Thoracic aorta (tissue), 2 donors: ENCODE measurements at regions not wholly inside any gene's neighbourhood (a gene's known extent, or its start where the extent isn't known, plus 50 kb on each side); places are given as distances from the start of the nearest gene placed in this dataset.

Experiments
- ATAC-seq: fragments of 150-250 bp; one replicate; pipeline ENCODE4 v1.8.0; 2017; ENCODE audit warnings: low read depth; ENCODE audit not compliant: insufficient number of reproducible peaks, low FRiP score
- DNase-seq: peaks from one replicate; pipeline ENCODE4 v3.0.0-alpha.2; 2020; ENCODE audit warnings: low spot score
- H3K27ac ChIP-seq, 2 donors: fragments of 200-600 bp; sonication (generic); 1 replicate in 1 of 2; 2 replicates in 1 of 2; pipeline ENCODE4 v1.5.1; 2016; ENCODE audit warnings: mild to moderate bottlenecking in 2 of 2, moderate library complexity in 2 of 2
- H3K27me3 ChIP-seq: fragments of 200-600 bp; sonication (generic); replicated peaks from 2 replicates; pipeline ENCODE4 v1.6.0; 2016; ENCODE audit warnings: mild to moderate bottlenecking; ENCODE audit not compliant: insufficient read depth
- H3K36me3 ChIP-seq: fragments of 200-600 bp; sonication (generic); one replicate; pipeline ENCODE4 v1.5.1; 2016
- H3K4me1 ChIP-seq, 2 donors: fragments of 200-600 bp; sonication (generic); 1 replicate in 1 of 2; 2 replicates in 1 of 2; pipeline versions ENCODE4 v1.5.1 to v1.6.0; 2016; ENCODE audit warnings: low read depth in 2 of 2, mild to moderate bottlenecking in 1 of 2; ENCODE audit not compliant: control insufficient read depth in 1 of 2
- H3K4me3 ChIP-seq: fragments of 200-600 bp; sonication (generic); 2 replicates; pipeline ENCODE4 v1.5.1; 2016; ENCODE audit warnings: mild to moderate bottlenecking
- H3K9me3 ChIP-seq: fragments of 200-600 bp; sonication (generic); 2 replicates; pipeline ENCODE4 v1.5.1; 2016
- TF ChIP-seq, protein P1 (sequence below): fragments of 200-600 bp; sonication (generic); IDR thresholded peaks from one replicate; pipeline ENCODE4 v1.5.1; 2019; ENCODE audit warnings: antibody characterized with exemption

DNA sequence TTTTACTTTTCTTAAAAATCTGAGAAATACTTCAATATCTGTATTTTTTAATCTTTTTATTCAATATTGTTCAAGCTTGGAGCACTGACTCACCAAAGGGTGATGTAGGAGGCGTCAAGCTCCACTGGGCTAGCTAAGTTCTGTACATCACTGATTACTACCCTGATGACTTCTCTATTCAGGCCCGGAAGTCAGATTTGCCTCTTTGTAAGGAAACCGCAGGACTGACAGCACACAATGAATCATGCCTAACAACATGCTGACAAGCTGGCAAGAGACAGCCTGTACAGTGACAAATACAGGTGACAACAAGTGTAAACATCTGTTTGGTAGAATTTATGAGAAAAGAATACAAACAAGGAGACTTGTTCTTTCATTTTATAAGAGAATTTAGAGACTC is 627.9 kb upstream of the RORB start:
- Histone ChIP-seq H3K27me3 (no peaks in the 10 kb centered on the region), H3K4me3 (no peak overlapping the region), H3K4me1 (no peaks in the 10 kb centered on the region), H3K36me3 (no peaks in the 10 kb centered on the region), H3K27ac (no peak overlapping the region), H3K9me3 (no peaks in the 10 kb centered on the region)
- no peak for ATAC-seq
- no peak for DNase-seq
- TF ChIP-seq, protein P1, sequence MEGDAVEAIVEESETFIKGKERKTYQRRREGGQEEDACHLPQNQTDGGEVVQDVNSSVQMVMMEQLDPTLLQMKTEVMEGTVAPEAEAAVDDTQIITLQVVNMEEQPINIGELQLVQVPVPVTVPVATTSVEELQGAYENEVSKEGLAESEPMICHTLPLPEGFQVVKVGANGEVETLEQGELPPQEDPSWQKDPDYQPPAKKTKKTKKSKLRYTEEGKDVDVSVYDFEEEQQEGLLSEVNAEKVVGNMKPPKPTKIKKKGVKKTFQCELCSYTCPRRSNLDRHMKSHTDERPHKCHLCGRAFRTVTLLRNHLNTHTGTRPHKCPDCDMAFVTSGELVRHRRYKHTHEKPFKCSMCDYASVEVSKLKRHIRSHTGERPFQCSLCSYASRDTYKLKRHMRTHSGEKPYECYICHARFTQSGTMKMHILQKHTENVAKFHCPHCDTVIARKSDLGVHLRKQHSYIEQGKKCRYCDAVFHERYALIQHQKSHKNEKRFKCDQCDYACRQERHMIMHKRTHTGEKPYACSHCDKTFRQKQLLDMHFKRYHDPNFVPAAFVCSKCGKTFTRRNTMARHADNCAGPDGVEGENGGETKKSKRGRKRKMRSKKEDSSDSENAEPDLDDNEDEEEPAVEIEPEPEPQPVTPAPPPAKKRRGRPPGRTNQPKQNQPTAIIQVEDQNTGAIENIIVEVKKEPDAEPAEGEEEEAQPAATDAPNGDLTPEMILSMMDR = no peak

DNA sequence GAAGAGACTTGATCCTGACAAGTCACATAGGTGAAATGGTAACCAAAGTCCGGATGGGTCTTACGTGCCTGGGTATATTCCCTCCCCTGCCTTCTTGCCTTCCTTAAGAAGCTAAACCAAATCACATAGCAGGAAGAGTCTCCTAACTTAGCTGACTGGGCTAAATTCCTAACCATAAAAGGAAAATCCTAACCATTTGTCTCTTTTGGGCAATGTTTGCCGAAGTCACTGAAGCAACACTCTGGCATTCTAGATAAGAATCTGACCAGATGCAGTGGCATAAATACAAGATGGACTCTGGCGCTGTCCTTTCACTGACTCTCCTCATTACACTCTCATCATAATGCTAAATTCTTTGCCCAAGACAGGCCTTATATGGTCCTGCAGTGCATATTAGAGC is 625.5 kb upstream of the RORB start:
- H3K27ac ChIP-seq = no peak overlapping the region
- H3K4me1 ChIP-seq = no peaks in the 10 kb centered on the region
- no peaks in the 10 kb centered on the region for H3K9me3 ChIP-seq
- ATAC-seq (no peak), DNase-seq (no peak)
- H3K4me3 ChIP-seq = no peak overlapping the region
- TF ChIP-seq, protein P1 = no peak
- H3K27me3 ChIP-seq = no peaks in the 10 kb centered on the region
- no peaks in the 10 kb centered on the region for H3K36me3 ChIP-seq

DNA sequence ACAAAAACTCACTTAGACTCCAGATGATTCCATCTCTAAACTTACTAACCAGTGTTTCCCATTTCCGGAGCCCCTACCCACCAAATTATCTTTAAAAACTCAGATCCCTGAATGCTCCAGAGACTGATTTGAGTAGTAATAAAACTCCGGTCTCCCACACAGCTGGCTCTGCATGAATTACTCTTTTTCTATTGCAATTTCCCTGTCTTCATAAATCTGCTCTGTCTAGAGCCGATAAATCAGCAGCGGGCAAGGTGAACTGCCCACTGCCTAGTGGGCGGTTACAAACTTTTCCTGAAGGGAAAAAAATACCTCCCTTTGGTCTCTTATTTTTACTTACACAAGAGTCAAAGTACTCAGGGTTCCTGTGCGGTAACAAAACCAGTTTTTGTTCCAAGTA is 624.4 kb upstream of the RORB start:
- TF ChIP-seq, protein P1 = no peak
- no peaks in the 10 kb centered on the region for H3K9me3 ChIP-seq
- no peak for ATAC-seq

DNA sequence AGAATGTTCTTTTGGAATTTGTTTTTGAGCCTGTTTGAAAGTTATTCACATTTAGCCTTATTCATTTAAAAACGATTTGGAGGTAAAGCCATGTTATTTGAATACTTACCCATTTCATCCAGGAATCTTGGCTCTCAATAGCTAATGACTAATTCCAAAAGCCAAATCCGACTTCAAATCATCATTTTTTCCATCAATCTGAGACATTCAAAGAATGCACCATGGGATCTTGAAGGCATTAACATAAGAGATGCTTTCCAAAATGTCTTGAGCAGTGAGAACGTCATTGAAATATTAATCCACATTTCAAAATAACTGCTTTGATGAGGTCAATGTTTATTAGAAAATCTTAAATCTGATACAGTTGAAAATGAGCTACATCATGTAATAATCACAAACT is 617.0 kb upstream of the RORB start:
- ATAC-seq = no peak
- H3K36me3 ChIP-seq = no peaks in the 10 kb centered on the region
- H3K4me1 ChIP-seq = no peaks in the 10 kb centered on the region
- H3K4me3 ChIP-seq = no peak overlapping the region
- TF ChIP-seq, protein P1 = no peak
- DNase-seq = no peak
- H3K27ac ChIP-seq = no peak overlapping the region
- H3K27me3 ChIP-seq = no peaks in the 10 kb centered on the region
- no peaks in the 10 kb centered on the region for H3K9me3 ChIP-seq

More for the DNA sequence above, 624.4 kb upstream of the RORB start:
- no peaks in the 10 kb centered on the region for H3K4me1 ChIP-seq
- H3K36me3 ChIP-seq = no peaks in the 10 kb centered on the region
- no peak overlapping the region for H3K4me3 ChIP-seq
- no peak for DNase-seq
- H3K27ac ChIP-seq = no peak overlapping the region
- no peaks in the 10 kb centered on the region for H3K27me3 ChIP-seq

DNA sequence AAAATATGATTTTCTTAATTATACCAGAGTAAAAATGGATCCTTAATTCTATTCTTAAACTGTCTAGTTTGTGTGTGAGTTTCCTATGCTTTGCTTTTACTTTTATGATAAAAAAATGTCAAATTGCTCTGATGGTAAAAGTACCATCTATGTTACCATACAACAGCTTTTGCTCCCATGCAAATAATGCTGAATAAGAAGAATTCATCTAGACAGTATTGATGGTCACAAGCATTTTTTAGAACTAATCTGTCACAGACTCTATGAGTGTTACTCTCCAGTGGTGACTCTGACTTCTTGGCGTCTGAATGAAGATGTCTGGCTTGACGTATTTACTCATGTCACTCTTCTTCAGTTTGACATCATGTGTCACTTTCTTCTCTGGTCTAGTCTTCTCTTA is 608.1 kb upstream of the RORB start:
- TF ChIP-seq, protein P1 = no peak
- Histone ChIP-seq H3K9me3 (no peaks in the 10 kb centered on the region), H3K36me3 (no peaks in the 10 kb centered on the region), H3K4me3 (no peak overlapping the region), H3K27ac (no peak overlapping the region), H3K27me3 (no peaks in the 10 kb centered on the region), H3K4me1 (no peaks in the 10 kb centered on the region)
- ATAC-seq (no peak), DNase-seq (no peak)
